Ishikawa (cell line): ENCODE measurements at regions not wholly inside any gene's neighbourhood (a gene's known extent, or its start where the extent isn't known, plus 50 kb on each side); places are given as distances from the start of the nearest gene placed in this dataset.

Source experiments
- CEBPB ChIP-seq: IDR thresholded peaks from 2 replicates; pipeline ENCODE4 v1.6.1; 2012
- CREB1 ChIP-seq: IDR thresholded peaks from 2 replicates; pipeline ENCODE4 v1.6.1; 2012; ENCODE audit warnings: low read depth
- EGR1 ChIP-seq: IDR thresholded peaks from 2 replicates; pipeline ENCODE4 v1.6.1; 2012
- EP300 ChIP-seq: IDR thresholded peaks from 2 replicates; pipeline ENCODE4 v1.6.1; 2012; ENCODE audit warnings: borderline replicate concordance
- FOXM1 ChIP-seq: IDR thresholded peaks from 2 replicates; pipeline ENCODE4 v1.6.1; 2012; ENCODE audit warnings: low read depth, borderline replicate concordance
- NFIC ChIP-seq: IDR thresholded peaks from 2 replicates; pipeline ENCODE4 v1.6.1; 2012
- RAD21 ChIP-seq: IDR thresholded peaks from 2 replicates; pipeline ENCODE4 v1.6.1; 2012; ENCODE audit warnings: low read depth
- TAF1 ChIP-seq: IDR thresholded peaks from 2 replicates; pipeline ENCODE4 v1.6.1; 2012; ENCODE audit warnings: low read depth, mild to moderate bottlenecking
- TCF12 ChIP-seq: IDR thresholded peaks from 2 replicates; pipeline ENCODE4 v1.6.1; 2012; ENCODE audit warnings: low read depth
- TEAD4 ChIP-seq: IDR thresholded peaks from 2 replicates; pipeline ENCODE4 v1.6.1; 2012
- YY1 ChIP-seq: IDR thresholded peaks from 2 replicates; pipeline ENCODE4 v1.6.1; 2012; ENCODE audit warnings: low read depth
- ZBTB7A ChIP-seq: IDR thresholded peaks from 2 replicates; pipeline ENCODE4 v1.6.1; 2012; ENCODE audit warnings: low read depth
- TF ChIP-seq, protein P1 (sequence below): IDR thresholded peaks from 2 replicates; pipeline ENCODE4 v1.6.1; 2012
- TF ChIP-seq, protein P2 (sequence below): IDR thresholded peaks from 2 replicates; pipeline ENCODE4 v1.6.1; 2012; ENCODE audit warnings: low read depth, mild to moderate bottlenecking
- TF ChIP-seq, protein P3 (sequence below): IDR thresholded peaks from 2 replicates; pipeline ENCODE4 v1.6.1; 2012

DNA sequence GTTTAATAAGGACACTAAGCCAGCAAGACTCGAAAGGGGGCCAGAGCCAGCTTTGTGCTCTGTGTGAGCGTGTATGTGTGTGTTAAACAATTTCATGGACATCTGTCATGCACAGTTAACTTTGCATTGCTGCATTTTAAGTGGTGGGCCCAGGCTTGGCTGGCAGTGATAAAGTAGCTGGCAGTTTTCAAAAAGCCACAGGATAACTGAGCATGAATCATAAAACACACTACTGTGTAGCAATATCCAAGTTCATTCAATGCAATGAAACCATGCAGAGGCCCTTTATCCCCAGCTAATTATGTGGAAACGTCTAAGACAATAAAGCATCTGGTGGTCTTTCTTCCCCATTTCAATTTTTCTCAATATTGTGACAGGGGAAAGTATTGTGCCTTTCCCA is 132.9 kb downstream of the NKX6-1 start:
- TF ChIP-seq EGR1 (no peak), TCF12 (no peak), EP300 (no peak), TEAD4 (no peak), NFIC (no peak), CEBPB (no peak), RAD21 (no peak), CREB1 (no peak)
- TF ChIP-seq, protein P1, sequence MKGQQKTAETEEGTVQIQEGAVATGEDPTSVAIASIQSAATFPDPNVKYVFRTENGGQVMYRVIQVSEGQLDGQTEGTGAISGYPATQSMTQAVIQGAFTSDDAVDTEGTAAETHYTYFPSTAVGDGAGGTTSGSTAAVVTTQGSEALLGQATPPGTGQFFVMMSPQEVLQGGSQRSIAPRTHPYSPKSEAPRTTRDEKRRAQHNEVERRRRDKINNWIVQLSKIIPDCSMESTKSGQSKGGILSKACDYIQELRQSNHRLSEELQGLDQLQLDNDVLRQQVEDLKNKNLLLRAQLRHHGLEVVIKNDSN: no peak

DNA sequence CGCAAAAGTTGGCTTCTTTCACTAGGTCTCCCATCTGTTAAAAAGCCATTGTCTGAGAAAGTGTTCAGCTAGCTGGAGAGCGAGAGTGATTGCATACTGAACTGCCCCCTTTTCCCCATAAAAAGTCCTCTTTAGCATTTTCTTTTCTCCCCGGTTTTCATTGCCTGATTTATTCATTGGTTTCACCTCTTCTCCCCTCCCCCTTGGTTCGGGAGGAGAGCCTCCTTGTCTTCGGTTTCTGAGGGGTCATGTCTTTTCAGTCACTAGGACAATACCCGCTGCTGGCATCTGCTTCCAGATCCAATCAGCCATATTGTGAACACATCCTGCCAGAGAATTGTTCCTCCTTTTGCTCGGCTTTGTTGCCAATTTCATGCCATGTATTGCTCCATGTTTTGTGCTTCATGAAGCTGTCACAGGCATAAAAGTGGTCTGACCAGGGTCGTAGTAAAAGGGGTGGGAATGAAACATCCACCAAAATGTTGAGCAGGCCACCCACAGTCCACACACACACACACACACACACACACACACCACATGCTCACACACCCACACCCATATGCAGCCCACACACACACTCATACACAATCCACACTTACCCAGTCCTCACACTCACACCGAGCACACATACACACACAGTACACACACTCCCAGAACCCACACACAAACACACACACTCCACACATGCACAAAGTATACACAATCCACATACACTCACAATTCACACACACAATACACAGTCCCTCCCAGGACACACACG is 136.0 kb downstream of the NKX6-1 start:
- no peak for TF ChIP-seq NFIC
- no peak for TF ChIP-seq TCF12
- no peak for TF ChIP-seq CREB1
- no peak for TF ChIP-seq EGR1
- TF ChIP-seq EP300: no peak
- TF ChIP-seq FOXM1: no peak
- TF ChIP-seq ZBTB7A: no peak
- TF ChIP-seq RAD21: no peak
- TF ChIP-seq TAF1: no peak
- TF ChIP-seq CEBPB: no peak
- TF ChIP-seq, protein P1: no peak
- TF ChIP-seq TEAD4: no peak
- TF ChIP-seq, protein P2, sequence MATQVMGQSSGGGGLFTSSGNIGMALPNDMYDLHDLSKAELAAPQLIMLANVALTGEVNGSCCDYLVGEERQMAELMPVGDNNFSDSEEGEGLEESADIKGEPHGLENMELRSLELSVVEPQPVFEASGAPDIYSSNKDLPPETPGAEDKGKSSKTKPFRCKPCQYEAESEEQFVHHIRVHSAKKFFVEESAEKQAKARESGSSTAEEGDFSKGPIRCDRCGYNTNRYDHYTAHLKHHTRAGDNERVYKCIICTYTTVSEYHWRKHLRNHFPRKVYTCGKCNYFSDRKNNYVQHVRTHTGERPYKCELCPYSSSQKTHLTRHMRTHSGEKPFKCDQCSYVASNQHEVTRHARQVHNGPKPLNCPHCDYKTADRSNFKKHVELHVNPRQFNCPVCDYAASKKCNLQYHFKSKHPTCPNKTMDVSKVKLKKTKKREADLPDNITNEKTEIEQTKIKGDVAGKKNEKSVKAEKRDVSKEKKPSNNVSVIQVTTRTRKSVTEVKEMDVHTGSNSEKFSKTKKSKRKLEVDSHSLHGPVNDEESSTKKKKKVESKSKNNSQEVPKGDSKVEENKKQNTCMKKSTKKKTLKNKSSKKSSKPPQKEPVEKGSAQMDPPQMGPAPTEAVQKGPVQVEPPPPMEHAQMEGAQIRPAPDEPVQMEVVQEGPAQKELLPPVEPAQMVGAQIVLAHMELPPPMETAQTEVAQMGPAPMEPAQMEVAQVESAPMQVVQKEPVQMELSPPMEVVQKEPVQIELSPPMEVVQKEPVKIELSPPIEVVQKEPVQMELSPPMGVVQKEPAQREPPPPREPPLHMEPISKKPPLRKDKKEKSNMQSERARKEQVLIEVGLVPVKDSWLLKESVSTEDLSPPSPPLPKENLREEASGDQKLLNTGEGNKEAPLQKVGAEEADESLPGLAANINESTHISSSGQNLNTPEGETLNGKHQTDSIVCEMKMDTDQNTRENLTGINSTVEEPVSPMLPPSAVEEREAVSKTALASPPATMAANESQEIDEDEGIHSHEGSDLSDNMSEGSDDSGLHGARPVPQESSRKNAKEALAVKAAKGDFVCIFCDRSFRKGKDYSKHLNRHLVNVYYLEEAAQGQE: no peak
- TF ChIP-seq, protein P3, sequence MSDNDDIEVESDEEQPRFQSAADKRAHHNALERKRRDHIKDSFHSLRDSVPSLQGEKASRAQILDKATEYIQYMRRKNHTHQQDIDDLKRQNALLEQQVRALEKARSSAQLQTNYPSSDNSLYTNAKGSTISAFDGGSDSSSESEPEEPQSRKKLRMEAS: no peak
- no peak for TF ChIP-seq YY1

DNA sequence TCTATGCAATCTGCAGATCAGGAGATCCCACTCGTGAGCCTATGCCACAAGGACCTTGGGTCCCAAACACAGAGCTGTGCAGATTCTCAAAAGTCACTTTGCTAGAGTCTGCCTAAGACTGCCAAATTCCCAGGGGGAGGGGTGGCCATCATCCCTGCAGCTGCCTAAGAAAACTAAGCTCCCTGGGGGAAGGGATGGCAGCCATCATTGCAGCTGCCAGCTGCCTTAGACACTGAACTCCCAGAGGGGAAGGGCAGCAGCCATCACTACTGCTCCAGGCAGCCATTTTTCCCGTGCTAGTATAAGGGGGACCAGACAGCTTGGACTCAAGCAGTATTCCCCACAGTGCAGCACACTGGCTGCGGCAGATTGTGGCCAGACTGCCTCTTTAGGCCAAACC is 156.9 kb downstream of the NKX6-1 start:
- TF ChIP-seq, protein P1: no peak
- TF ChIP-seq TEAD4: no peak
- no peak for TF ChIP-seq CREB1
- no peak for TF ChIP-seq FOXM1
- TF ChIP-seq, protein P2: no peak
- TF ChIP-seq EGR1: no peak
- no peak for TF ChIP-seq TAF1
- no peak for TF ChIP-seq YY1
- TF ChIP-seq RAD21: no peak
- TF ChIP-seq, protein P3: no peak
- TF ChIP-seq NFIC: no peak
- no peak for TF ChIP-seq CEBPB

DNA sequence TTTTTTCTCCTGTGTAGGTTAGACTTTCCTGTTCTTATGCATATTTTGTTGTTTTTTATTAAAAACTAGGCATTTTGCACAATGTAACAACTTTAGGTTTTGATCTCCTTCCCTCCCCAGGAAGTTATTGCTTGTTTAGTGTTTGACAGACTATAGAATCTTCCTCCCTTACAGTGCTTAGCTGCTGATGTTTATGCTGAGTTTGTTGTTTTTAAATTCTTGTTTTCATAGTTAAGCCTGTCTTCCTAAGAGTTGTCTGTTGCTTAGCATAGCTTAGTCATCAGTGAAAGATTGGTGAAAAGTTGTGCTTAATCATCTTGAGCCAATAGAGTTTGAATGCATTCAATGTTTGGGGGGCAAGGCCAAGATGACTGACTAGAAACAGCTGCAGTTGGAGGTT is 157.5 kb downstream of the NKX6-1 start:
- TF ChIP-seq TCF12 (no peak), RAD21 (no peak), FOXM1 (no peak), YY1 (no peak), NFIC (no peak), CREB1 (no peak), TEAD4 (no peak)
- TF ChIP-seq, protein P3: no peak

DNA sequence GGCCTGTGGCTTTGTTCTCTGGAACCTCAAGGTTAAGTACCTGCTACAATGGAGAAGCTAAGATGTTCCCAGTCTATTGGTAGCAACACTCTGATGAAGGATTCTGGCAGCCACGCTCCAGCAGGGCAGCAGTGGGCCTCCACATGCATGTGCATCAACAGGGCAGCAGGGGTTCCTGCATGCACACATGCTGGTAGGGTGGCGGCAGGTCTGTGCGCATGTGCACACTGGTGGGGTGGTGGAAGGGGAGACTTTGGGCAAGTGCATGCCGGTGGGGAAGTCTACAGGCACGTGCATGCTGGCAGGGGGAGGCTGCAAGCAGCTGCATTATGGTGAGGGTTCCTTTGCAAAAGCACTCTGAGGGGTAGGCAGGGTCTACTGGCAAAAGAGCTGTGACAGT is 160.7 kb downstream of the NKX6-1 start:
- no peak for TF ChIP-seq CEBPB
- no peak for TF ChIP-seq FOXM1
- TF ChIP-seq TAF1: no peak
- TF ChIP-seq, protein P1: no peak
- no peak for TF ChIP-seq EP300
- no peak for TF ChIP-seq RAD21
- TF ChIP-seq NFIC: no peak
- TF ChIP-seq, protein P2: no peak
- no peak for TF ChIP-seq TCF12
- TF ChIP-seq CREB1: no peak
- no peak for TF ChIP-seq TEAD4
- TF ChIP-seq, protein P3: no peak
- no peak for TF ChIP-seq EGR1
